GM21723 (cell line): ENCODE measurements at regions not wholly inside any gene's neighbourhood (a gene's known extent, or its start where the extent isn't known, plus 50 kb on each side); places are given as distances from the start of the nearest gene placed in this dataset.

ENCODE experiments used
- ATAC-seq: cut with Tn5 transposase; IDR thresholded peaks from one replicate; pipeline ENCODE4 v1.9.1; 2021; ENCODE audit warnings: mild to moderate bottlenecking, moderate library complexity; ENCODE audit not compliant: unreplicated experiment

GRCh38 chr1:5717031-5717682, 275.1 kb downstream of the NPHP4 start:
- ATAC-seq, result no peak

DNA sequence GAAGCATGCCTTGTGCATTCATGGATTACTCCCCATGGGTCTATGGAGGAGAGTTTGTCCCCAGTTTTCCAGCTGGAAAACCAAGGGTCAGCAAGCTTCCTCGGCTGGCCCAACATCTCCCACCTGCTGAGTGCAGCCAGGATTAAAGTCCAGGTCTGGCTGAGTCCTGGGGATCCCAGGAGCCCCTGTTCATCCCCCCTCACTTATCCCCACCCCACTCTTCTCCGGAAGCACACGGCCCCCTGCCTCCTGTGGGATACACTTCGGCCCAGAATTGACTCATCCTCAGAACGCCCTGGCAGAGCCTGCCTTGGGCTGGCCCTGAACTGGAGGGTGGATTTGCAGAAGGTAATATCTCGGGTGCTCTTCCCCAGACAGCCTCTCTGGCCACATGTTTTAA, 276.1 kb downstream of the NPHP4 start:
- no peak for ATAC-seq

DNA sequence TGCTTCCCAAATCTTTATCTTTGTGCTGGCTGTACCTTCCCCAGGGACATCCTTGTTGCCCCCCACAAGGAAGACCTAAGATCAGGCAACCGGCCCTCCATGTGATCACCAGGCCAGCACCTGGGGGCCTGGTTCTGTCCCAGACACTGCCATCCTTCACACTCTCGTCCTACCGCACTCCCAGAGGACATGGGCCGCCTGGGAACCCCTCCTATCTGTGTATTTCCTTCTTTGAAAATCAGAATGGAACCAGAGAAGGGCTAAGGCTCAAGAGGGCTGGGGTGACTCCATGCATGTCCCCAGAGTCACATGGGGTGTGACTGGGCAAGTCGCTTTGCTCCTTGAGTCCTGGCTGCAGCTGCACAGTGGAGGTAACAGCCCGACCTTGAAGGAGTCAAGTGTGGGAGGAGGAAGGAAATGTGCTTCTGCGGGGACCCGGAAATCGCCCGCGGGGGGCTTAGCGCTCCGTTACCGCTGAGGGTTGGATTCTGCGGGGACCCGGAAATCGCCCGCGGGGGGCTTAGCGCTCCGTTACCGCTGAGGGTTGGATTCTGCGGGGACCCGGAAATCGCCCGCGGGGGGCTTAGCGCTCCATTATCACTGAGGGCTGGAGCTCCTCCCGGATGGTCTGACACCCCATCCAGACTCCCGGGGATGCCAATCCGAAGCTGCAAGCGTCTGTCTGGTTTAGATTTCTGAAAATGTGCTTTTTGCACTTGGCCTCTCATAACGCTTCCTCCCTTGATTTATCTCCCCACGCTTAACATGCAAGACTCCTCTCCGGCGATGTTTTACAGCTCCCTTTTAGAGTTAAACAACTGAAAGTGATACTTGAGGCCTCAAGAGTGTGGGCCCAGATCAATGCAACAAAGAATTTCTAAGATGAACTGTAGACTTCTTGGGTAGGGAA, 278.9 kb downstream of the NPHP4 start:
- no peak for ATAC-seq

GRCh38 chr1:5711956-5712645, 280.1 kb downstream of the NPHP4 start:
- ATAC-seq, result no peak

GRCh38 chr1:5711079-5711478, 281.1 kb downstream of the NPHP4 start:
- ATAC-seq, result no peak

- ATAC-seq, result no peak
Measured at GRCh38 chr1:5709976-5710375, 282.2 kb downstream of the NPHP4 start.

GRCh38 chr1:5709461-5709975, 282.7 kb downstream of the NPHP4 start:
- no peak for ATAC-seq

DNA sequence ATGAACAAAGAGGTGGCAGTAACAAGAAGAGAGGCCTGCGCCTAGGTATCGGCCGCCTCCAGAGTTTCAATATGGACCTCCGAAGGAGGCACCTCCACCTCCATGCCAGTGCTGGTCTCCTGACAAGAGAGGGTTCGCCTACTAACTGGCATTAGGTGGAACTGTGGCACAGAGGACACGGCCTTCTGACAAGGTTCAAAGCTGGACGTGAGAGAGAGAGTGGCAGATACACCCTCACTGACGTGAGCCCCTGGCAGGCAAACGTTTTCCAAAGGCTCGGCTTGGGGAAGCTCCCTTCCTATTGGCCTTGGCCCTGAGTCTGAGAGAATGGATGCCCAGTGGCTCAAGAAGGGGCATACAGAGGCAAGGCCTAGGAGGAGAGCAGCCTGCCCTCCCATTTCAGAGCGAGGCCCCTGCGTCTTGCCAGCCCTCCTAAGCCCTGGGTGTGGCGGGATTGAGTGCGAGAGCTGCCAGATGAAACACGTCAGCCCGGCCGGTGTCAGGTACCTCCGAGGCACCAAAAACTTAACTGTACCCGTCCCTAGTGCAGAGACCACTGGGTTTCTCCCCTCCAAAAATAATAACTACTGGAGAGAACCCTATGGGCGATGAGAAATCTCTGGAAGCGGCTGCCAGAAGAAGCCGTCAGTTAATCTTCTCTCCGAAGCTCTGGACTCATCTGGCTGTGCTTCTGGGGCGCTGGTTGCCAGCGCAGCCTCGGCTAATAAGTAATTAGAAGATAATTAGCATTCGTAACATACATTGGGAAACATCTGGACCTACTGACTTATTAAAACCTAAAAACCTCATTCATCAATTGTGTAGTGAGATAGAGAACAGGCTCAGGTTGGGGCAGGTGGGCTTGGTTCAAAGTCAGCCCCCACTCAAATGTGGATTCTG, 283.6 kb downstream of the NPHP4 start:
- no peak for ATAC-seq

DNA sequence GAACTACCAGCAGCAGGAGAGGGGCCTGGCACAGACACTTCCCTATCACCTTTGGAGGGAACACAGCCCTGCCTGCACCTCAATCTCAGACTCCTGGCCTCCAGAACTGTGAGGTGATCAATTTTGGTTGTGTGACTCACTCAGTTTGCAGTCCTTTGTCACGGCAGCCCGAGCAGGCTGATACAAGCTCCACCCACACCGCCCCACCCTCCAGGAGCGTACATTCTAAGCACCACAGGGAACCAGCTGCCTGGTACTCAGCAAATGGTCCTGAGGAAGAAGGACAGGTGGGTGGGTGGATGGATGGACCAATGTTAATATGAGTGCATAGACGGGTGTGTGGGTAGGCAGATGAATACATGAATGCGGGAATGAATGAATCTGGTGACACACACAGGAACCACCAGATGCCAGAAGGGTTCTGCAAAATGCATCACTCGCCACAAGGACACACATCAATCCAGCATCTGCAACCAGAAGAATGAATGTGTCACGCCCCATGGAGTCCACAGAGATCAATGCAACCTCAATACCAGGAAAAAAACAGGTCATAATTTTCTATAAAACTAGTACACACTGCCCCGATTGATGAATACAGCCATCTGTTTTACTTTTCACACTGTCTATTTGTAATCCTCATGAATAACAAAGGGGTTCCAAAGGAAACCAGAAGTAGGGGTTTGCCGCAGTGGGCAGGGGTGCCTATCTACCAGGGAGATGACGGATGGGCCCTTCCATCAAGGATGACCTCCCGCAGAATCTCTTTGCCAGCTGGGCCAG, 284.5 kb downstream of the NPHP4 start:
- no peak for ATAC-seq

- ATAC-seq, result no peak
Measured at GRCh38 chr1:5706239-5706638, 286.0 kb downstream of the NPHP4 start.

DNA sequence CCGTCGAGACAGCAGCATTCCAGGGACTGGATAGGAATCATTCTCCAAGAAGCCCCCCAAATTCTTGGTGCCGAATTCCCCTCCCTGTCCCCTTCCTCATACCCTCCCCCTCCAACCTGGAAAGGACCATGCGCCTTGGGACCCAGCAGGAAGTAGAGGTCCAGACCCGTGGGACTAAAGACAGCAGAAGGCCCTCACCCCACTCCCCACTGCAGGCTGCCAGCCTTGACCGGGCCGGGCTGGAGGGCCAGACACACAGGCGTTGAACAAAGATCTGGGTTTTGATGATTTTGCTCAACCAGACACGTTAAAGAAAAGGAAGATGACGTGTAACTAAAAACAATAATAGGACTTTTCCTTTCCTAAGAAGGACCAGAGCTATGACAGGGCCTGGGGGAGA, 286.5 kb downstream of the NPHP4 start:
- no peak for ATAC-seq

DNA sequence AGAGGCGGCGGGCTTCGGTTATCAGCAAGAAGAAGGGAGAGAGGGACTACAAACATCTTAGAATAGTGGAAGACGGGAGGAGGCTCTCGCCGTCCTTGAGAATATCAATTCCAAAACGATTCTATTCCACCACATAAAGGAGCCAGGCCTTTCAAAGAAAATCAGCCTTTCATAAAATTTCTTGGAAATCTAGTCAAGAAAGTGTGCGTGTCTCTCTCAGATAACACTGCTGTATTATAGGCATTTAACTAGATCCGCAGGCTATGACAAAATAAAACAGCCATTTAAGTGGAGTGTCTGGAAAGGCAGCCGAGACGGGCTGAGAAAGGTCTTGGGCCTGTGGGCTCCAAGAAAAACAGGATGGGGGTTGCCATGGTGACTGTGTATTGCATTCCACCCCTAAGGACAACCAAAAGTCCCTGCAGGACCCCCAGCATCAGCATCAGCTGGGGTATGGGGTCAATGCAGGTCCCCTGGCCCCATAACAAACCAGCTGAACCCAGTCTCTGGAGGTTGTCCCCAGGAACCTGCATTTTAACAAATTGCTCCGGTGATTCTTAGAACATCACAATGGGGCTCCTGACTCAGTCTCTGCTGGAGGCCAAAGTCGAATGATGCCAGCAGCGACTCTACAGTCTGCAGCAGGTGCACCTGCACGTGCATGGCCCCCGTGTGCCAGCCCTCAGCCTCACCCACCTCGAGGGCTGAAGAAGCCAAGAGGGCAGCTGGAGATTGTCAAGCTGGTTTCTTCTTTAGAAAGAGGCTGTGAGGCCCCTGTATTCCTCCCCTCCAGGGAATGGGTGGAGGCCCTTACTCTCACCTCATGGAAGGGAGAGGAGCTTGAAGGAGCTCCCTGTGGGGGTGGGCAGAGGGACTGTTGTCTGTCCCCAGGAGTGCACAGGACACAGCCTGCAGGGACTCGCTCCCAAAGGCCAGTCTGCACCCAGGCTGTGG, 287.4 kb downstream of the NPHP4 start:
- ATAC-seq, result no peak

- no peak for ATAC-seq
Measured at GRCh38 chr1:5701642-5702041, 290.6 kb downstream of the NPHP4 start.

GRCh38 chr1:5693568-5693967, 298.7 kb downstream of the NPHP4 start:
- ATAC-seq, result no peak

GRCh38 chr1:5692664-5693063, 299.6 kb downstream of the NPHP4 start:
- no peak for ATAC-seq

GRCh38 chr1:5691795-5692509, 300.3 kb downstream of the NPHP4 start:
- ATAC-seq, result no peak

GRCh38 chr1:5690898-5691297, 301.3 kb downstream of the NPHP4 start:
- ATAC-seq, result no peak

DNA sequence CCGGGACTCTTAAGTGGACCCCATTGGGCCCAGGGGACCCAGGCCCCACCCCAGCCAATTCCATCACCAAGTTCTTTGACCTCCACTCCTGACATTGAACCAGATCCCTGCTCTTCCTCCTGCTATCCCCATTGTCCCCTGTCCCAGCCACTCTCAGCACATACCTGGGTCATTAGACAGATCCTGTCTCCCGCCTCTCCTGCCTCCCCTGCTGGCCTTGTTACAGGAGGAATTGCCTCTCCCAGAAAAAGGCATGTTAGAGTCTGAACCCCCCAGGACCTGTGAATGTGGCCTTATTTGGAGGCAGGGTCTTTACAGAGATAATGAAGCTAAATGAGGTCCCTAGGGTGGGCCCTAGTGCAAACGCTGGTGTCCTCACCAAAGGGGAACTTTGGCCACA, 301.9 kb downstream of the NPHP4 start:
- ATAC-seq, result no peak
